NCI-H128 (cell line): ENCODE measurements at regions not wholly inside any gene's neighbourhood (a gene's known extent, or its start where the extent isn't known, plus 50 kb on each side); places are given as distances from the start of the nearest gene placed in this dataset.

Source experiments
- DNase-seq: peaks from one replicate; lab custom pipeline; 2025; ENCODE audit not compliant: unreplicated experiment; lab: John Stamatoyannopoulos, UW

- DNase-seq = no peak
Observed at GRCh38 chr2:64768491-64769005, 114.8 kb upstream of the SERTAD2 start.

- DNase-seq = no peak
Observed at GRCh38 chr2:64769392-64770044, 115.8 kb upstream of the SERTAD2 start.

GRCh38 chr2:64770137-64770780 lies 116.5 kb upstream of the SERTAD2 start:
- DNase-seq = no peak

- no peak for DNase-seq
Observed at GRCh38 chr2:64770781-64771334, 117.1 kb upstream of the SERTAD2 start.

GRCh38 chr2:64771737-64772136 lies 118.0 kb upstream of the SERTAD2 start:
- no peak for DNase-seq

GRCh38 chr2:64773461-64774118 lies 119.9 kb upstream of the SERTAD2 start:
- no peak for DNase-seq

GRCh38 chr2:64777841-64778240 lies 124.1 kb upstream of the SERTAD2 start:
- no peak for DNase-seq

- DNase-seq = no peak
Observed at GRCh38 chr2:64779117-64779690, 125.5 kb upstream of the SERTAD2 start.

GRCh38 chr2:64780041-64780440 lies 126.3 kb upstream of the SERTAD2 start:
- DNase-seq = no peak

- DNase-seq = no peak
Observed at GRCh38 chr2:64781711-64782390, 128.1 kb upstream of the SERTAD2 start.

- DNase-seq = no peak
Observed at GRCh38 chr2:64784168-64785061, 130.7 kb upstream of the SERTAD2 start.

GRCh38 chr2:64785245-64785644 lies 131.5 kb upstream of the SERTAD2 start:
- no peak for DNase-seq

GRCh38 chr2:64786343-64787018 lies 132.8 kb upstream of the SERTAD2 start:
- no peak for DNase-seq

GRCh38 chr2:64787019-64787365 lies 133.3 kb upstream of the SERTAD2 start:
- DNase-seq = no peak

GRCh38 chr2:64787698-64788097 lies 134.0 kb upstream of the SERTAD2 start:
- DNase-seq = no peak

- no peak for DNase-seq
Observed at GRCh38 chr2:64789466-64790320, 136.0 kb upstream of the SERTAD2 start.

GRCh38 chr2:64792300-64792699 lies 138.6 kb upstream of the SERTAD2 start:
- no peak for DNase-seq

- DNase-seq = no peak
Observed at GRCh38 chr2:64792995-64793639, 139.4 kb upstream of the SERTAD2 start.
